GM12892 (cell line): ENCODE measurements at regions not wholly inside any gene's neighbourhood (a gene's known extent, or its start where the extent isn't known, plus 50 kb on each side); places are given as distances from the start of the nearest gene placed in this dataset.

Experiments
- DNase-seq: peaks from one replicate; pipeline ENCODE4 v3.0.0; 2011; ENCODE audit not compliant: insufficient read length
- FAIRE-seq: peaks from 2 replicates; lab custom pipeline; 2011; peaks lifted over from hg19 to GRCh38; lab: Jason Lieb, UNC
- POLR2A ChIP-seq: IDR thresholded peaks from 2 replicates; pipeline ENCODE4 v1.6.1; 2011; ENCODE audit warnings: low read depth, low read length, control low read depth
- POLR2AphosphoS5 ChIP-seq: IDR thresholded peaks from 2 replicates; pipeline ENCODE4 v1.6.1; 2011; ENCODE audit warnings: low read depth, low read length, control low read depth
- TAF1 ChIP-seq: IDR thresholded peaks from 2 replicates; pipeline ENCODE4 v1.6.1; 2011; ENCODE audit warnings: low read depth, mild to moderate bottlenecking, control low read depth, low read length, borderline replicate concordance

DNA sequence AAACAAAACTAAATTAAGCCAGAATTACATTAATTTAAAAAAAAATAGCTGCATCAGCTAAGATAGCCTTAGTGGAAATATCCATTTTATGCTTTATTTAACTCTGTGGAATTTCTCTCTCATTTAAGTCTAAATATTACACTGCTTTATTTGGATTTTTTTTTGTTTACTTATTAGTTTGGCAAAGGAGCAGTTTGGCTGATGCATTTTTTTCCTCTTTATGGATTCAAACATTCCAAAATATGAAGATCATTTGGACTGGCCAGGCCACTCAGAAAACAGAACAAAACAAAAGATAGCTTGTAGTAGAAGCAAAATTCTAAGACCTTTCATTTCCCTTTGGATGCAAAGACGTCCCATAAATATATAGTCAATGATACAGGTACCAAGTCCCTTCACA lies 707.3 kb upstream of the UBE2E2 start:
- FAIRE-seq, result no peak
- TF ChIP-seq POLR2A, result no peak
- TF ChIP-seq POLR2AphosphoS5, result no peak
- no peak for DNase-seq

- TF ChIP-seq TAF1 (no peak), POLR2AphosphoS5 (no peak), POLR2A (no peak)
- DNase-seq, result no peak
- no peak for FAIRE-seq
These were observed 706.5 kb upstream of the UBE2E2 start for GRCh38 chr3:22496641-22497040.

GRCh38 chr3:22506871-22507270 lies 696.3 kb upstream of the UBE2E2 start:
- DNase-seq (no peak), FAIRE-seq (no peak)
- TF ChIP-seq POLR2AphosphoS5, result no peak
- TF ChIP-seq POLR2A, result no peak
- TF ChIP-seq TAF1, result no peak

DNA sequence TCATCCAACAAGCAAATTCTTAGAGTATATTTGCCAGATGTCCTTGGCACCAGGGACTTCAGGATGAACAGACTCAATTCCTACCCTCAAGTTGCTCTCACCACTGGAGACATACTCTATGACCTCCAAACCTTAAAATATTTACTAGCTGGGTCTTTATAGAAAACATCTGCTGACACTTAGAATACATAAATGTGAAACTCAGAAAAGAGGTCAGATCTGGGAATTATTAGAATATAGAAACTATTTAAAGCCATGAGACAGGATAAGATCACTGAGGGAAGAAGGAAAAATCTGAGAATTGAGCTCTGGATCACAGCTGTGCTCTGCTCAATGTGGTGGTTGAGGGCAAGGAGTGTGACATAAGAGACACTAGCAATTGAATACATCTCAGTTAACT lies 695.4 kb upstream of the UBE2E2 start:
- no peak for TF ChIP-seq TAF1
- TF ChIP-seq POLR2A, result no peak
- TF ChIP-seq POLR2AphosphoS5, result no peak
- no peak for FAIRE-seq
- DNase-seq, result no peak

GRCh38 chr3:22523925-22524324 lies 679.2 kb upstream of the UBE2E2 start:
- no peak for TF ChIP-seq TAF1
- no peak for TF ChIP-seq POLR2AphosphoS5
- no peak for TF ChIP-seq POLR2A
- FAIRE-seq (no peak), DNase-seq (no peak)

- FAIRE-seq (no peak), DNase-seq (no peak)
- TF ChIP-seq POLR2A, result no peak
- no peak for TF ChIP-seq POLR2AphosphoS5
- no peak for TF ChIP-seq TAF1
These were observed 676.8 kb upstream of the UBE2E2 start for GRCh38 chr3:22526266-22526837.

DNA sequence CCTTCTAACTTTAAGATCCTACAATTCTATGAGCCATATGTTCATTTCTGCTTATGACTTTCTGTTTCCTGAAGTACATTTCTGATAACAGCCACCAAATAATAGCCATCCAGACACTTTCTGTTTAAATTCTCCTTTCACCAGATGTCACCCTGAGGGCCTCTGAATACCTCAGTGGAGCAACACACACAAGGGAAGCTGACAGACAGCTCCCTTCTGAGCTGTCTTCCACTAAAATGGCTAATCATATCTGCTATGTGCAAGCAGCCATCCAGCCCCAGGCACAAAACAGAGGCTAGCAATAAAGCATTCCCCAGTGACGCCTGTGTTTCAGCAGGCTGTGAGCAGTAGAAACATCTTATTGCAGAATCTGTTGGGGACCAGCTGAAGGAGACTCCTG lies 666.6 kb upstream of the UBE2E2 start:
- no peak for FAIRE-seq
- TF ChIP-seq POLR2AphosphoS5 (no peak), POLR2A (no peak), TAF1 (no peak)
- DNase-seq, result no peak

DNA sequence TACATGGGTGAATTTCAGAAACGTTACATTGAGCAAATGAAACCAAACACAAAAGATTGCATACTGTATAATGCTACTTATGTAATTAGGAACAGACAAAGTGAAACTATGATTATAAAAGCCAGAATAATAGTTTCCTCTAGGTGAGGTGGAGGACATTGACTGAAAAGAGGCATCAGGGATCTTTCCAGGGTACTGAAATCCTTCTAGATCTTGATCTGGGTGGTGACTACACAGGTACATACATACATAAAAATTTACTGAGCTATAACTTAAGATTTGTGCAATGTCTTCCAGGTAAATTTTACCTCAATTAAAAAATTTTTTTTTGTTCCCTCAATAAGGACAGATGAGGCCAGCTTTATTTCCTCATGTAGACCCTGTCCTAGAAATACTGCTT lies 665.6 kb upstream of the UBE2E2 start:
- no peak for FAIRE-seq
- TF ChIP-seq POLR2AphosphoS5 (no peak), TAF1 (no peak), POLR2A (no peak)
- DNase-seq, result no peak

- FAIRE-seq (no peak), DNase-seq (no peak)
- TF ChIP-seq POLR2AphosphoS5 (no peak), POLR2A (no peak), TAF1 (no peak)
These were observed 660.8 kb upstream of the UBE2E2 start for GRCh38 chr3:22542311-22542710.

GRCh38 chr3:22555753-22556435 lies 647.2 kb upstream of the UBE2E2 start:
- FAIRE-seq, result no peak
- DNase-seq, result no peak
- TF ChIP-seq POLR2AphosphoS5, result no peak
- TF ChIP-seq TAF1, result no peak
- TF ChIP-seq POLR2A, result no peak

- TF ChIP-seq POLR2AphosphoS5 (no peak), POLR2A (no peak), TAF1 (no peak)
- no peak for FAIRE-seq
- no peak for DNase-seq
These were observed 637.7 kb upstream of the UBE2E2 start for GRCh38 chr3:22565393-22565792.

DNA sequence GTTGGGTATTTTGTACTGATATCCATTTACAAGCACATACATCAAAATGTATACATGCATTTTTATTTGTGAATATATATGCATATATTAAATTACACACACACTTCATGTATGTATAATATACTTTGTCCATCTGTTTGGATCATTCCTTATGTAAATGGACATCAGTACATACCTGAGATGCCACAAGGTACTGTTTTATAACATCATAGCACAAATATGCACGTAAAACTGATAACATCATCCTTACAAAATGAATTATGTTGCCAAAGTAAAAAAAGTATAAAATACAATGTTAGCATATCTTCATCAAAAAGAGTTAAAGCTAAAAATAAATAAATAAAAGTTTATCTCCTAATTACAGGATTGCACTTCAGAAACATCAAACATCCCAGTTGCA lies 634.8 kb upstream of the UBE2E2 start:
- DNase-seq, result no peak
- no peak for FAIRE-seq
- TF ChIP-seq POLR2A (no peak), TAF1 (no peak), POLR2AphosphoS5 (no peak)
